ENCODE measurements at regions not wholly inside any gene's neighbourhood (a gene's known extent, or its start where the extent isn't known, plus 50 kb on each side); places are given as distances from the start of the nearest gene placed in this dataset.

- H3K4me3 ChIP-seq (ENCODE audit: low read length) = no peak overlapping the region
- DNase-seq = no peak
- 93% methylated on average over 1 of the region's 1 CpG for WGBS (ENCODE audit: insufficient coverage)
Observed at GRCh38 chr14:54213536-54213935, 183.3 kb upstream of the CDKN3 start.

GRCh38 chr14:54216827-54217226, 180.0 kb upstream of the CDKN3 start:
- Mint-ChIP-seq H3K9me3 (peaks cover 0 to 2% of the 10 kb centered on the region in 2 donors), H3K27me3 (ENCODE audit: low read depth in 2 of 2) (peaks cover 19 to 49% of the 10 kb centered on the region in 2 donors), H3K36me3 (no peaks in the 10 kb centered on the region), H3K4me3 (no peak overlapping the region), H3K27ac (no peak overlapping the region), H3K4me1 (peaks cover 0 to 5% of the 10 kb centered on the region in 2 donors)
- H3K27me3 ChIP-seq (ENCODE audit: control insufficient read depth, insufficient read depth, low read length) = peaks cover 22% of the 10 kb centered on the region
- DNase-seq (no peak), ATAC-seq (no peak)
- intact Hi-C loops (cut with micrococcal nuclease) = no loop called here
- H3K9me3 ChIP-seq (ENCODE audit: control insufficient read depth, insufficient read depth, low read length) = no peaks in the 10 kb centered on the region
- H3K27ac ChIP-seq (ENCODE audit: low read length) = no peak overlapping the region
- H3K36me3 ChIP-seq (ENCODE audit: control insufficient read depth, insufficient read depth, low read length) = no peaks in the 10 kb centered on the region
- H3K4me3 ChIP-seq (ENCODE audit: low read length) = no peak overlapping the region
- H3K4me1 ChIP-seq (ENCODE audit: control insufficient read depth, insufficient read depth, low read length) = peaks cover 6% of the 10 kb centered on the region
- TF ChIP-seq CTCF (IDR thresholded peaks at IDR 0.05) = no peak
- WGBS (ENCODE audit: insufficient coverage) = 81% methylated on average over 2 of the region's 3 CpGs

More at GRCh38 chr14:54213536-54213935, 183.3 kb upstream of the CDKN3 start:
- H3K9me3 ChIP-seq (ENCODE audit: control insufficient read depth, insufficient read depth, low read length) = no peaks in the 10 kb centered on the region
- Mint-ChIP-seq H3K4me1 (no peaks in the 10 kb centered on the region), H3K4me3 (no peak overlapping the region), H3K27ac (no peak overlapping the region), H3K27me3 (ENCODE audit: low read depth in 2 of 2) (peaks cover 18 to 20% of the 10 kb centered on the region in 2 donors), H3K36me3 (no peaks in the 10 kb centered on the region), H3K9me3 (peaks cover 0 to 3% of the 10 kb centered on the region in 2 donors)
- no peak overlapping the region for H3K27ac ChIP-seq (ENCODE audit: low read length)
- ATAC-seq = no peak
- TF ChIP-seq CTCF (IDR thresholded peaks at IDR 0.05) = no peak
- peaks cover 2% of the 10 kb centered on the region for H3K27me3 ChIP-seq (ENCODE audit: control insufficient read depth, insufficient read depth, low read length)
- no peaks in the 10 kb centered on the region for H3K4me1 ChIP-seq (ENCODE audit: control insufficient read depth, insufficient read depth, low read length)
- H3K36me3 ChIP-seq (ENCODE audit: control insufficient read depth, insufficient read depth, low read length) = no peaks in the 10 kb centered on the region
- intact Hi-C loops (cut with micrococcal nuclease) = no loop called here

- H3K9me3 Mint-ChIP-seq = peaks cover 0 to 2% of the 10 kb centered on the region in 2 donors
- Histone ChIP-seq H3K4me1 (ENCODE audit: control insufficient read depth, insufficient read depth, low read length) (peaks cover 6% of the 10 kb centered on the region), H3K9me3 (ENCODE audit: control insufficient read depth, insufficient read depth, low read length) (no peaks in the 10 kb centered on the region), H3K27ac (ENCODE audit: low read length) (no peak overlapping the region), H3K27me3 (ENCODE audit: control insufficient read depth, insufficient read depth, low read length) (peaks cover 24% of the 10 kb centered on the region), H3K36me3 (ENCODE audit: control insufficient read depth, insufficient read depth, low read length) (no peaks in the 10 kb centered on the region), H3K4me3 (ENCODE audit: low read length) (no peak overlapping the region)
- H3K27me3 Mint-ChIP-seq (ENCODE audit: low read depth in 2 of 2) = peaks cover 33 to 74% of the 10 kb centered on the region in 2 donors
- H3K36me3 Mint-ChIP-seq = no peaks in the 10 kb centered on the region
- no peak overlapping the region for H3K27ac Mint-ChIP-seq
- no peak for TF ChIP-seq CTCF (IDR thresholded peaks at IDR 0.05)
- peaks cover 0 to 5% of the 10 kb centered on the region in 2 donors for H3K4me1 Mint-ChIP-seq
- intact Hi-C loops (cut with micrococcal nuclease) = no loop called here
- ATAC-seq (no peak), DNase-seq (no peak)
- H3K4me3 Mint-ChIP-seq = no peak overlapping the region
- 17% methylated on average over 33 of the region's 35 CpGs for WGBS (ENCODE audit: insufficient coverage)
Observed at GRCh38 chr14:54219261-54220070, 177.3 kb upstream of the CDKN3 start.
